WTC11 (cell line): ENCODE measurements at regions not wholly inside any gene's neighbourhood (a gene's known extent, or its start where the extent isn't known, plus 50 kb on each side); places are given as distances from the start of the nearest gene placed in this dataset.

Source experiments
- PREB ChIP-seq: sonication (generic); formaldehyde crosslinking; IDR thresholded peaks from 2 replicates; pipeline ENCODE4 v1.8.1; 2022; ENCODE audit warnings: mild to moderate bottlenecking, missing genetic modification reagents, moderate library complexity, borderline replicate concordance
- USF2 ChIP-seq: sonication (generic); formaldehyde crosslinking; IDR thresholded peaks from 2 replicates; pipeline ENCODE4 v1.8.1; 2023; ENCODE audit warnings: mild to moderate bottlenecking, missing genetic modification reagents, moderate library complexity

- TF ChIP-seq USF2, result no peak
- no peak for TF ChIP-seq PREB (CRISPR knock-in tag)
Measured at GRCh38 chrX:151505796-151506195, 57.7 kb upstream of the PASD1 start.
